Activated CD4-positive, CD25-positive, alpha-beta regulatory T cell treated with anti-CD3 and anti-CD28 coated beads, Interleukin-2, amount 50 U/mL, for 72 hours (primary cell): ENCODE measurements at regions not wholly inside any gene's neighbourhood (a gene's known extent, or its start where the extent isn't known, plus 50 kb on each side); places are given as distances from the start of the nearest gene placed in this dataset.

Experiments used
- DNase-seq: peaks from one replicate; pipeline ENCODE4 v3.0.0; 2021

DNA sequence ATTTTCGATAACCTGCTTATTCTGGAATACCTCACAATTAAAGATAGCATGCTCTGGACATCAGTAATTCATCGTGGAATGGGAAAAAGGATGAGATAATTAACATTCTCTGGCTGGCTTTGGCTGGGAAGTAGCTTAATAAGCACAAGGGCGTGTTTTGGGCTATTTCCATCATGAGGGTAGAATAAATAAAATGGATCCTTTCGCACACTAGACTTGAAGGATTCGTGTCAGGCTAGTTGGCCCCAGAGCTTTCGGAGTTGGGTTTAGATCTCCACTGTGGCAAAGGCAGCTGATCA lies 151.2 kb upstream of the ADRA1B start:
- no peak for DNase-seq

- DNase-seq: no peak
Observed at GRCh38 chr5:159765760-159766517, 150.3 kb upstream of the ADRA1B start.

GRCh38 chr5:159768243-159768642 lies 148.0 kb upstream of the ADRA1B start:
- DNase-seq: no peak

GRCh38 chr5:159772698-159773061 lies 143.6 kb upstream of the ADRA1B start:
- DNase-seq: no peak

DNA sequence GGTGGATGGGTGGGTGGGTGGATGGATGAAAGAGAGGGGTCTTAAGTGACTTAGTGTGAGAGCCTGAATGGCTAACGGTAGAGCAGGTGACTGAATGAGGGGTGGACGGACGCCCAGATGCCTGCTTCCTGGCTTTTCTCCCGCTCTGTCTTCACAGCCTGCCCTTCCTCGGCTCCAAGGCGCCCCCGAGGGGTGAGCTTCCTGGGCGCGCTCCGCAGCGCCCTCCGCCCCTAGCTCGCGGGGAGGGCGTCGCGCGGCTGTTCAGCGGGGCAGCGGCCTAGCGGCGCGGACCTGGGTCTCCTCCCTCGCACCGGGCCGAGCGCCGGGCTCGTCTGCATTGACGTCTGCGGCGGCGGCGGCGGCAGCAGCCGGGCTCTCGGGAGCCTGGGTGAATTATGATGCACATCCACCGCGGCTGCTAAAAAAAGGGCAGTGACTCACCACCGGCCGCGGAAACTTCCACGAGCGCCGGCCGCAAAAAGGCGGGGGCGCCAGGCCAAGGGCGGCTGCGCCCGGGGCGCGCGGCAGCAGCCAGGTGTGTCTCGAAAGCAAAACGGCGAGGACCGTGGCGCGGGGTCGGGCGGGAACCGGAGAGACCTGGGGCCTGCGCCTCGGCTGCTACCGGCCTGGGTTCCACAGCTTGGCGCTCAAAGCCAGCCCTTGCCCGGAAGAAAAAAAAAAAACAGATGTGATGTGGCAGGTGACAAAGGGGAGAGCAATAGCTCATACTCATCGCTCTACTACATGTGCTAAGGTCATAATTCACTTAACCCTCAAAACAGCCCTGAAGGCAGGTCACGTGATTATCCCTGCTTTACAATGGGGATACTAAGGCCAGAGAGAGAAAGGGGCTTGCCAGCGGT lies 143.0 kb upstream of the ADRA1B start:
- peak; percentile 73 for DNase-seq

GRCh38 chr5:159774476-159775031 lies 141.7 kb upstream of the ADRA1B start:
- DNase-seq: no peak

DNA sequence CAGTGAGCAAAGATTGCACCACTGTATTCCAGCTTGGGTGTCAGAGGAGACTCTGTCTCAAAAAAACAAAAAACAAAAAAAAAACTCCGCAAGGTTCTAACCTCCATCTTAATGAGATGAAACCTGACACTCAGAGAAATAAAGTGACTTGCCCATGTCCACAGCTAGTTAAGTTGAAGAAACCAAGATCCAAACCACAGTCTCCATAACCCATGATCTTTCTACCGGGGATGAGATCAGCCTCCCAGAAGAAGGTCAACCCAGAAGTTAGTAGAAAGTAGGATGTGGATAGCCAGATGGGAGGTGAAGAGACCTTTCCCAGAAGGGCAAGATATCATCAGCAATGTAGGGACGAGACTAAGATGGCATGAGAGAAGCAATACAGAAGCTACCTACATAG lies 140.4 kb upstream of the ADRA1B start:
- no peak for DNase-seq

DNA sequence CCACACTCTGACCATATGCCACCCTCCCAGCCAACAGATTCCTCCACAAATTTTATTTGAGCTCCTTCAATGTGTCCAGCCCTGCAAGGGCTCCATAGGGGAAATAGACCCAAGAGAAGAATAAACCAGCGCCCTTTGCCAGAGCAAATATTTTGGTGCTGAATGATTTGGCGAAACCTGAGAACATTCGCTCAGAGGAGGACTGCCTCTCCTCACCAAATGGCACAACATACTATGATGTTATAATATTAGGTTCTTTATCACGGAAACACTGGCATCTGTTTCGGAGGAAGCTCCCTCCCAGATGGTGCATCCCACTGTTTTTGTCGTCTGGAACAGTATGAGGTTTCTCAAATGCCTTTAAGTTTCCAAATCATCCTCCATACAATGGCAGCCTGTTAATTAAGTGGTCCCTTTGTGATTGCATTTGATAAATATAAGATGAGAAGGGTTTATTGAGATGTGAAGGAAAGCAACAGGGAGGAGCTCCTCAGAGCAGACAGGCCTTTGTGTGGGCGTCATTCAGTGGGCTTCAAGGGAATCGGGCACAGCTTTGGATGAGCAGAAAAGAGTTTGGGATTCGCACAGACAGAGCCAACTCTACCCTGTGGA lies 139.1 kb upstream of the ADRA1B start:
- no peak for DNase-seq

- DNase-seq: no peak
Observed at GRCh38 chr5:159779481-159779880, 136.8 kb upstream of the ADRA1B start.

- DNase-seq: no peak
Observed at GRCh38 chr5:159780246-159780645, 136.0 kb upstream of the ADRA1B start.

- no peak for DNase-seq
Observed at GRCh38 chr5:159781626-159782157, 134.6 kb upstream of the ADRA1B start.

DNA sequence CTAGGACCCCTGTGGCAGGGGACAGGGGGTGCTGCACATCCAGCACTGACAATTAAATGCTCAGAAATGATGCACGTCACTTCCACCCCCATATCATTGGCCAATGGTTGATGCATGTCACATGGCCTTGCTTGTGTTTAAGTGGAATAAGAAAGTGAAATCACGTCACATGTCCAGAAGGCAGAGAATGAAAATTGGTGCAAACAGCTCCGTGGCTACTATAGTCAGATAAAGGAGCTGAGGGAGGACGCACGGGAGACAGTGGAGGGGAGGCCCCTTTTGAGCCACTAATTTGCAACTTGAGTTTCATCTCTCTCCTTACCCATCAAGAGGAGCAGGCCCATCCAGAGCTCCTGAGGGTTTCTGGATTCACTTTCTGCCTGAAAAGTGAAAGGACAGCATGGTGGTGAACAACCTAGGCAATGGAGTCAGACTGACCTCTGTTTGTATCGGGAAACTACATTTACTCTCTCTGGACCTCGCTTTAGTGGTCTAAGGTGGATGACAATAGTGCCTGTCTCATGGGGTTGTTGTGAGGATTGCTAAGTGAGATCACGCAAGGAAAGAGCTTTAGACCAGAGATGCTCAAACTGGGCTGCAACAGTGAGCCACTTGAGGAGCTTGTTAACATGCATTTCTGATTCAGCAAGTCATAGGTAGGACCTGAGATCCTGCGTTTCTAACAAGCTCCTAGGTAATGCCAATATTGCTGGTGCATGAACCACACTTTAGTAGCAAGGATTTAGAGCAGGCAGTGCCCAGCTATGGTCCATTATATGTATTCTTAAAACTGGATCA lies 133.9 kb upstream of the ADRA1B start:
- no peak for DNase-seq

DNA sequence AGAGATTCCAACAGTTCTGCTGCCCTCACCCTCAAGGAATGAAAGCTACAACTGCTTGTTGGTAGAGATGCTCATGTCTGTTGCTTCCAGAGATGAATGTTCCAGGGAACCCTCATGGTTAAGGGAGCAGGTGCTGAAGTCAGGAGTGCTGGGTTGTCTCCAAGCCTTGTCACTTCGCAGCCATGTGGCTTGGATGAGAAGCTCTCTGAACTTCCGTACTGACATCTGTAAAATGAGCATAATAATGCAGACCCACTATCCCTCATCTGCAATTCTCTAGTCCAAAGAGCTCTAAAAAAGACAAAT lies 133.3 kb upstream of the ADRA1B start:
- no peak for DNase-seq

GRCh38 chr5:159783726-159784247 lies 132.5 kb upstream of the ADRA1B start:
- DNase-seq: no peak

- no peak for DNase-seq
Observed at GRCh38 chr5:159784993-159785392, 131.3 kb upstream of the ADRA1B start.

DNA sequence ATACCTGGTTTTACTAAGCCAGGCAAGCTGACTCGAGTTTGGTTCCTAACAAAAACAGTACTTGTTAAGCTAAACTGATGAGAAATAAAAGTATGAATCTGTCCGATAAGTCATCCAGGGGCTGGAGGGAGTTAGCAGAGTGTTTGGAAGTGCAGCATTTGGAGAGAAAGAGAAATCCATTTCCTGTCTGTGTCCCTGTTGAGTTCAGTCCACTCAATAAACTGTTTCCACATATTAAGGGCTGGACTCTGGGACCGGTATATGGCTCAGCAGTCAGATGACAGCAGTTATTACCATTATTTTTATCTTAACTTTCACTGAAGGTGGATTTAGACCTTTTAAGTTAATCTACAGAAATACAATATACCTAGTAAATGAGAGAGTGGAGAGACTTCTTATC lies 130.6 kb upstream of the ADRA1B start:
- no peak for DNase-seq

DNA sequence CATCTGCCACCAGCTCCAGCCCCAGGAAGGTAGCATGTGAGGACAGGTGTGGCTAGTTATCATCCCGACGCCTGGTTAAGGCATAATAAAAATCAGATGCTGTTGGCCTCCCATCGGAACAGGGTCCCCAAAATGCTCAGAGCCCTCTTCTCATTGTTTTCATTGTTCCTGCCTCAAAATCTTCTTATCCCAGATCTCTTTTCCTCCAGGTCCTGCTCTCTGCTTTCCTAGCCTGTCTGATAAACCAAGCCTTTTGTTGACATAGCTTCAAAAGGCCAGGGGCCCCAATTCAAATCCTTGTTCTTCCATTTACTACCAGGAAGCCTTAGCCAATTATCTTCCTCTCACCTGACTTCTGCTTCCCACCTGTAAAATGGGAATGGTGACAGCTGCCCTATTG lies 130.1 kb upstream of the ADRA1B start:
- no peak for DNase-seq

- DNase-seq: no peak
Observed at GRCh38 chr5:159786901-159787691, 129.2 kb upstream of the ADRA1B start.

DNA sequence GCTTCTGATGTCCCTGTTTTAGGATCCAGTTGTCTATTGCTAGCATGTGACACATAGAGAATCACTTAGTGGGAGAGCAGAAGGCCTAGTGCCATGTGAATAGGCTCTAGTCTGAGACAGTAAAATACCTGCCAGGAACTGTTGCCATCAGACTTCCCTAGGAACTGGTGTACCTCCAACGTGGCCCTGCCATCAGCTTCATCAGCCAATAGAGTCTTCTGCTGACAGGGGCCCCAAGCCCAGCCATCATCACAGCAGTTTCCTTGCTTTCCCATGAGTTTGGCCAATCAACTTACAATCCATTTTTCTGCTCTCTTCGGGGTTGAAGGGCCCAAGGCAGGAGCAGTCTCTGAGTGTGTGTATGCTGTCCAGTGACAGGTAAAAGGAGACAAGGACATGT lies 128.4 kb upstream of the ADRA1B start:
- DNase-seq: no peak

DNA sequence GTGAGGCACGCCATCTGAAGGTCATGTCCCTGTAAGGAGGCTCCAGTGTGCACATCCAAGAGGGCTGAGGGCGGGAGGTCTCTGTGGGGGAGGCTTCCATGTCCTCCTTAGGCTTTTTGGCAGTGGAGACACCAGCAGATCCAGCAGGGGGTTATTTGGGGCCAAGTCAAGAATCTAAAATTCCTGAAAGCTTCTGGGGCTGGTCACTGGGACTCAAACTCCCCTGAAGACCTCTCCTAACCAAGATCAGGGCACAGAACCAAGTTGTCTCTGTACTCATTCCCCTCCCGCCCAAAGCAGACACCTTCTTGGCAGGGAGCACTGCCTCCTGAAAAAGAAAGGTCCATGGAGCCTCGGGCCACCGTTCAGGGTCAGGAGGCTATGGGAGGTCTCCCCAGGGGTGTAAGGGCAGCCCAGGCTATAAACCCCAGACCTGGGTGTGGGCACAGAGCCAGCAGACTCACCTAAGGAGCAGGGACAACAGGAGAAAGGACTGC lies 127.4 kb upstream of the ADRA1B start:
- DNase-seq: no peak

- no peak for DNase-seq
Observed at GRCh38 chr5:159792180-159792579, 124.1 kb upstream of the ADRA1B start.
